NT2/D1 (cell line): ENCODE measurements at regions not wholly inside any gene's neighbourhood (a gene's known extent, or its start where the extent isn't known, plus 50 kb on each side); places are given as distances from the start of the nearest gene placed in this dataset.

Experiments
- SUZ12 ChIP-seq: IDR thresholded peaks from 2 replicates; pipeline ENCODE4 v1.6.1; 2011; ENCODE audit not compliant: insufficient read length, insufficient read depth; ENCODE audit errors: extremely low read depth
- YY1 ChIP-seq: IDR thresholded peaks from 2 replicates; pipeline ENCODE4 v1.6.1; 2011; ENCODE audit not compliant: insufficient read length, insufficient read depth
- ZNF274 ChIP-seq: IDR thresholded peaks from 2 replicates; pipeline ENCODE4 v1.6.1; 2011; ENCODE audit warnings: mild to moderate bottlenecking, low read depth, low read length

GRCh38 chr4:173682609-173683008, 152.6 kb upstream of the HAND2 start:
- no peak for TF ChIP-seq ZNF274
- no peak for TF ChIP-seq YY1
- TF ChIP-seq SUZ12: no peak
